GM21723 (cell line): ENCODE measurements at regions not wholly inside any gene's neighbourhood (a gene's known extent, or its start where the extent isn't known, plus 50 kb on each side); places are given as distances from the start of the nearest gene placed in this dataset.

Source experiments
- ATAC-seq: cut with Tn5 transposase; IDR thresholded peaks from one replicate; pipeline ENCODE4 v1.9.1; 2021; ENCODE audit warnings: mild to moderate bottlenecking, moderate library complexity; ENCODE audit not compliant: unreplicated experiment

GRCh38 chr1:4307468-4307845 is 347.0 kb upstream of the AJAP1 start:
- ATAC-seq, result no peak

DNA sequence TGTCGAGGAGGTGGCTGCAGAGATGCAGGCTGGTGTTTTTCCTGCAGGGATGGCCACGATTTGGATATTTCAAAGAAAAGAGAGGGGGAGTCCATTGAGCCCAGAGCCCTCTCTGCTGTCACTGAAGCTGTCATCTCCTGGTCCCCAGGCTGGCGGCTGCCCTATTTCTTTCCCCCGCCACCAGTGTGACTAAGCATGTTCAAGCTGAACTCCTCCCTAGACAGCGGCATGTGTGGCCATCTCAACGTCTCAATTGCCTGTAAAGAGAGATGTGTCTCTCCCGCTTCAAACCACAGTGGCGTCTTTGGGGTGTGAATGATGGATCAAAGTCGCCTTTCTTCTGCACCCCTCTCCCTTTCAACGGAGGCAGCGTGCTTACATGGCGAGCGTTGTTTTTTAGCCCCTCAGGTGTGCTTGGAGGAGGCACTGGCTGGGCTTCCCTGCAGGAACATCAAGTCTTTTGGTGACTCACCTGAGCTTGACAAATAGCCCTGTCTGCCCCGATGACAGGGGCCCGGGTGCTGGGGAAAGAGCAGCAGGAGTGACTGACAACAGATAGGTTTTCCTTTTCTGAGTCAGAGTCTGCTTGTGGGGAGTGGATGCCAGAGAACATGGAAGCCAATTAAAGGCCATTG is 346.4 kb upstream of the AJAP1 start:
- ATAC-seq, result no peak

GRCh38 chr1:4308806-4309205 is 345.6 kb upstream of the AJAP1 start:
- no peak for ATAC-seq

- no peak for ATAC-seq
These were observed 344.6 kb upstream of the AJAP1 start for GRCh38 chr1:4309676-4310320.

- ATAC-seq, result no peak
These were observed 343.9 kb upstream of the AJAP1 start for GRCh38 chr1:4310396-4310923.

GRCh38 chr1:4312024-4312423 is 342.4 kb upstream of the AJAP1 start:
- ATAC-seq, result no peak

GRCh38 chr1:4315202-4315601 is 339.2 kb upstream of the AJAP1 start:
- no peak for ATAC-seq

DNA sequence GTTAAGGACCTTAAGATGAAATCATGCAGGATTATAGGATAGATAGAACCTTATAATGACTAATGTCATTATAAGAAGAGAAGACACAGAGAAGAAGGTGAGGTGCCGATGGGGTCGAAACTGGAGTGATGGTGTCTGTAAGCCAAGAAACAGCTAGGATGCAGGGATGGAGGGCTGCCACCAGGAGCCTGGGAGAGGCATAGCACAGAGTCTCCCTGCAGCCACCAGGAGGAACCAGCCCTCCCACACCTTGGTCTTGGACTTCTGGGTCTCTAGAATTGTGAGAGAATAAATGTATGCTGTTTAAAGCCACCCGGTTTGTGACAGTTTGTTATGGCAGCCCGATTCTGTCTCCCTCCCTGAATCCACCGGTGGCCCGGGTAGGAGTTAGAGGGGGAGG is 337.2 kb upstream of the AJAP1 start:
- no peak for ATAC-seq

DNA sequence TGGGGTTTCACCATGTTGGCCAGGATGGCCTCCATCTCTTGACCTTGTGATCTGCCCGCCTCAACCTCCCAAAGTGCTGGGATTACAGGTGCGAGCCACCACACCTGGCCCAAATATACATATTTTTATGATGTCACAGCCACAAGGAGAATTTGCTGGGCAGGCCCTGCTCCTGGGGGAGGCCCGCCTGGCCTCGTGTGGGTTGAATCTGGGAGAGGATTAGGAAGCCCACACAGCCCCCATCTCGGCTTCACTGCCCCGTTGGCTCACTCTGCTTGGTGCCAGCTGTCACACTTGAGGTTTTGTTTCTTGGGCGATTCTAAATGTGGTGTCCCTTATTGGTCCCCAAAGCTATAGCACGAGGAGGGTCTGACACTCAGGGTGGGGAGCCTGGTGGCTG is 335.7 kb upstream of the AJAP1 start:
- no peak for ATAC-seq

- no peak for ATAC-seq
These were observed 334.9 kb upstream of the AJAP1 start for GRCh38 chr1:4319496-4319895.

- no peak for ATAC-seq
These were observed 331.5 kb upstream of the AJAP1 start for GRCh38 chr1:4322881-4323280.

GRCh38 chr1:4323309-4323708 is 331.1 kb upstream of the AJAP1 start:
- ATAC-seq, result no peak

- ATAC-seq, result no peak
These were observed 329.9 kb upstream of the AJAP1 start for GRCh38 chr1:4324525-4324924.

- ATAC-seq, result no peak
These were observed 327.3 kb upstream of the AJAP1 start for GRCh38 chr1:4327142-4327541.

GRCh38 chr1:4328402-4329071 is 325.9 kb upstream of the AJAP1 start:
- ATAC-seq, result no peak

- ATAC-seq, result no peak
These were observed 323.3 kb upstream of the AJAP1 start for GRCh38 chr1:4330805-4331766.

DNA sequence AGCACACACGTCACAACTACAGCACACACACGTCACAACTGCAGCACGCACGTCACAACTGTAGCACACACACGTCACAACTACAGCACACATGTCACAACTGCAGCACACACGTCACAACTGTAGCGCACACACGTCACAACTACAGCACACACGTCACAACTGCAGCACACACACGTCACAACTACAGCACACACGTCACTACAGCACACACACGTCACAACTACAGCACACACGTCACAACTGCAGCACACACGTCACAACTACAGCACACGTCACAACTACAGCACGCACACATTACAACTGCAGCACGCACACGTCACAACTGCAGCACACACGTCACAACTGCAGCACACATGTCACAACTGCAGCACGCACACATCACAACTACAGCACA is 322.6 kb upstream of the AJAP1 start:
- no peak for ATAC-seq

DNA sequence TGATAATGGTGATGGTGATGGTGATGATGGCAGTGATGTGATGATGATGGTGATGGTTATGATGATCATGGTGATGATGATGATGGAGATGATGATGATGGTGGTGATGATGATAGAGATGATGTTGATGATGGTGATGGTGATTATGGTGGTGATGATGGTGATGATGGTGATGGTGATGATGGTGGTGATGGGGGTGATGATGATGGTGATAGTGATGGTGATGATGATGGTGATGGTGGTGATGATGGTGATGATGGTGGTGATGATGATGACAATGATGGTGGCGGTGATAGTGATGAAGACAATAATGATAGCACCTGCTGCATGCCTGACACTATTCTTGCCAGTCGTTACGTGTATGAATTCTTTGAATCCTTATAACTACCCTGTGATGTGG is 317.9 kb upstream of the AJAP1 start:
- no peak for ATAC-seq

DNA sequence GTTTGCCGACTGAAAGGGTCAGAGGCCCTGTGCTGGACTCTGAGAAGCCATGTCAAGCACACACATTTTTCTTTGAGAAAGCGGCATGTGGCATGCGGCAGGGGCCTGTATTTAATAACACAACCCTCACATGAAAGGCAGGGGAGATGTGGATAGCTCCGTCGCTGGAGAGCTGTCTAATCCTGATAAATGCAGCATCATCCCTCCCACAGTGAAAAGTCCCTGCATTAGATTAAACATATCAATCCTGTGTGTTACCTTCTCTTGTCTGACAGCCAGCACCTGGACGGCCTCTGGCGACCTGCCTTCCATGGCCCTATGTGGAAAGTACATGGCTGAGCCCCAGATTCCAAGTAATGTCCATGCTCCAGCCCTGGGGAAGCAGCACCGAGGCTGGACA is 313.0 kb upstream of the AJAP1 start:
- ATAC-seq, result no peak

DNA sequence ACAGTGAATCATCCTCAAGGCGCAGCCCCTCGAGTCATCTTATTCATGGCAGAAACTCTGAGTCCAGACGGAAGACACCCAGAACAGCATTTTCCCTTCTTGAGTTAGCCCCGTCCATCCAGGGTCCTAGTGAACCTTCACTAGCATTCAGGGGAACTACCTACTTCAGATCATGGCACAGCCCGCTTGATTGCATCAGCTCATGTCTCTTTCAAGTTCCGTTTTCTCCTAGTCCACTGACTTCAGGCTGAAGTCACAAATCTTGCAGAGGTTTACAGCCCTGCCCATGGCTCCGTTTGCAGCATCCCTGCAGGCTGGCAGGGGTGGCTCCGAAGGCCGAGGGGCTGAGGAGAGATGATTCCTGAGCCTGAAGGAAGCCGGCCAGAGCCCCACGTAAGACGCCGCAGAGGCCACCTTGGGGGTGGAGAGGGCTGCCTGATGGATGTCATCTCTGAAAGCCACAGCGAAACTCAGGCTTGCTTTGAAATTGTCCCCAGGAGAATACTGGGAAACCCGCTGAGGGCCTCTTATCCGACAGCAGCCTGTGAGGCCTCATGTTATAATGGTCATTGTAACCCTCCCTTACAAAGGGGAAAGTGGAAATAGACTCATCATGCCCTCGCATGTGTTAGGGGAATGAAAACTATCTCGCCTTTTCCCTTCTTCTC is 310.2 kb upstream of the AJAP1 start:
- peak; percentile 68 for ATAC-seq

GRCh38 chr1:4345094-4345493 is 309.3 kb upstream of the AJAP1 start:
- ATAC-seq, result no peak
